PC-3 (cell line): ENCODE measurements at regions not wholly inside any gene's neighbourhood (a gene's known extent, or its start where the extent isn't known, plus 50 kb on each side); places are given as distances from the start of the nearest gene placed in this dataset.

Experiments used
- ATAC-seq: fragments of 200-7000 bp; cut with Tn5 transposase; 2 replicates; pipeline ENCODE4 v1.9.1; 2020; ENCODE audit warnings: mild to moderate bottlenecking, moderate library complexity
- BruUV-seq: library from RNA; stranded (reverse); fragments of 400-500 nt; replicated peaks from 2 replicates; lab custom pipeline; 2021; lab: Mats Ljungman, UMichigan
- CTCF ChIA-PET: fragments of 300-600 bp; sonication (Branson Sonifier 250); formaldehyde crosslinking; loops from one replicate; lab custom pipeline; 2022; ENCODE audit warnings: antibody characterized with exemption; lab: Charles Lee
- POLR2A ChIA-PET: fragments of 300-600 bp; sonication (Branson Sonifier 250); formaldehyde crosslinking; loops from one replicate; lab custom pipeline; 2022; ENCODE audit warnings: antibody characterized with exemption; ENCODE audit not compliant: unreplicated experiment; lab: Charles Lee
- DNase-seq: peaks from one replicate; pipeline ENCODE4 v3.0.0-alpha.2; 2015
- H2AFZ ChIP-seq: fragments of 300-600 bp; sonication (generic); 2 replicates; pipeline ENCODE4 v1.6.0; 2016; ENCODE audit warnings: antibody characterized with exemption, low read length
- H3F3A ChIP-seq: fragments of 300-600 bp; sonication (generic); one replicate; pipeline ENCODE4 v1.6.0; 2017; ENCODE audit warnings: antibody characterized with exemption, low read length, control low read depth, mild to moderate bottlenecking; ENCODE audit not compliant: unreplicated experiment
- H3K27ac ChIP-seq: fragments of 300-600 bp; sonication (generic); 2 replicates; pipeline ENCODE4 v1.5.1; 2016; ENCODE audit warnings: mild to moderate bottlenecking, low read length
- H3K27me3 ChIP-seq: fragments of 300-600 bp; sonication (generic); 2 replicates; pipeline ENCODE4 v1.6.1; 2016; ENCODE audit warnings: low read length, mixed read lengths
- H3K36me3 ChIP-seq: fragments of 300-600 bp; sonication (generic); 2 replicates; pipeline ENCODE4 v1.6.1; 2016; ENCODE audit warnings: low read depth, mixed run types, low read length, mixed read lengths
- H3K4me1 ChIP-seq: fragments of 300-600 bp; sonication (generic); 2 replicates; pipeline ENCODE4 v1.5.1; 2016; ENCODE audit warnings: low read length; ENCODE audit not compliant: insufficient read depth
- H3K4me2 ChIP-seq: fragments of 300-600 bp; sonication (generic); 2 replicates; pipeline ENCODE4 v1.6.0; 2016; ENCODE audit warnings: low read length
- H3K4me3 ChIP-seq: fragments of 300-600 bp; sonication (generic); 2 replicates; pipeline ENCODE4 v1.5.1; 2016; ENCODE audit warnings: mild to moderate bottlenecking, low read length, mixed read lengths
- H3K79me2 ChIP-seq: fragments of 300-600 bp; sonication (generic); 2 replicates; pipeline ENCODE4 v1.6.1; 2017; ENCODE audit warnings: low read length, mixed read lengths
- H3K9ac ChIP-seq: fragments of 300-600 bp; sonication (generic); 2 replicates; pipeline ENCODE4 v1.6.0; 2016; ENCODE audit warnings: mild to moderate bottlenecking, low read length
- H3K9me2 ChIP-seq: fragments of 300-600 bp; sonication (generic); replicated peaks from 2 replicates; pipeline ENCODE4 v1.6.1; 2016; ENCODE audit warnings: mixed run types, low read length, mixed read lengths
- H3K9me3 ChIP-seq: fragments of 300-600 bp; sonication (generic); 2 replicates; pipeline ENCODE4 v1.6.1; 2016; ENCODE audit warnings: low read length, mixed read lengths
- H4K20me1 ChIP-seq: fragments of 300-600 bp; sonication (generic); 2 replicates; pipeline ENCODE4 v1.6.1; 2016; ENCODE audit warnings: low read length, mixed read lengths
- EZH2 ChIP-seq: fragments of 300-600 bp; sonication (generic); IDR thresholded peaks from one replicate; pipeline ENCODE4 v1.6.1; 2017; ENCODE audit warnings: antibody characterized with exemption, mild to moderate bottlenecking, low read length; ENCODE audit not compliant: unreplicated experiment
- EZH2phosphoT487 ChIP-seq: fragments of 300-600 bp; sonication (generic); IDR thresholded peaks from 2 replicates; pipeline ENCODE4 v1.6.1; 2018; ENCODE audit warnings: mild to moderate bottlenecking, antibody characterized with exemption, low read length, borderline replicate concordance
- intact Hi-C: fragments of 100-400 bp; cut with micrococcal nuclease; formaldehyde crosslinking; loops from 2 replicates; pipeline ENCODE4 v1.9.0; 2023
- TF ChIP-seq, protein P1 (sequence below): fragments of 300-600 bp; sonication (generic); conservative IDR thresholded peaks from 2 replicates; pipeline ENCODE4 v1.5.1; 2017; ENCODE audit warnings: antibody characterized with exemption, low read depth, mild to moderate bottlenecking, low read length

- Histone ChIP-seq H2AFZ (no peak overlapping the region), H3K27me3 (no peaks in the 10 kb centered on the region), H3K27ac (no peak overlapping the region), H3K9me3 (no peaks in the 10 kb centered on the region), H3K9me2 (no peaks in the 10 kb centered on the region), H3K4me2 (no peak overlapping the region), H3F3A (no peaks in the 10 kb centered on the region), H4K20me1 (no peaks in the 10 kb centered on the region), H3K9ac (no peak overlapping the region), H3K36me3 (no peaks in the 10 kb centered on the region), H3K4me1 (no peaks in the 10 kb centered on the region), H3K4me3 (no peak overlapping the region), H3K79me2 (no peaks in the 10 kb centered on the region)
- POLR2A ChIA-PET = no interaction called here
- BruUV-seq = no TSS peak
- intact Hi-C loops = no loop called here
- CTCF ChIA-PET = no interaction called here
- no peak for DNase-seq
- TF ChIP-seq, protein P1, sequence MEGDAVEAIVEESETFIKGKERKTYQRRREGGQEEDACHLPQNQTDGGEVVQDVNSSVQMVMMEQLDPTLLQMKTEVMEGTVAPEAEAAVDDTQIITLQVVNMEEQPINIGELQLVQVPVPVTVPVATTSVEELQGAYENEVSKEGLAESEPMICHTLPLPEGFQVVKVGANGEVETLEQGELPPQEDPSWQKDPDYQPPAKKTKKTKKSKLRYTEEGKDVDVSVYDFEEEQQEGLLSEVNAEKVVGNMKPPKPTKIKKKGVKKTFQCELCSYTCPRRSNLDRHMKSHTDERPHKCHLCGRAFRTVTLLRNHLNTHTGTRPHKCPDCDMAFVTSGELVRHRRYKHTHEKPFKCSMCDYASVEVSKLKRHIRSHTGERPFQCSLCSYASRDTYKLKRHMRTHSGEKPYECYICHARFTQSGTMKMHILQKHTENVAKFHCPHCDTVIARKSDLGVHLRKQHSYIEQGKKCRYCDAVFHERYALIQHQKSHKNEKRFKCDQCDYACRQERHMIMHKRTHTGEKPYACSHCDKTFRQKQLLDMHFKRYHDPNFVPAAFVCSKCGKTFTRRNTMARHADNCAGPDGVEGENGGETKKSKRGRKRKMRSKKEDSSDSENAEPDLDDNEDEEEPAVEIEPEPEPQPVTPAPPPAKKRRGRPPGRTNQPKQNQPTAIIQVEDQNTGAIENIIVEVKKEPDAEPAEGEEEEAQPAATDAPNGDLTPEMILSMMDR = no peak
- no peak for TF ChIP-seq EZH2
- no peak for TF ChIP-seq EZH2phosphoT487
- ATAC-seq = no peak
Measured at GRCh38 chr6:22621701-22622100, 52.3 kb downstream of the HDGFL1 start.

DNA sequence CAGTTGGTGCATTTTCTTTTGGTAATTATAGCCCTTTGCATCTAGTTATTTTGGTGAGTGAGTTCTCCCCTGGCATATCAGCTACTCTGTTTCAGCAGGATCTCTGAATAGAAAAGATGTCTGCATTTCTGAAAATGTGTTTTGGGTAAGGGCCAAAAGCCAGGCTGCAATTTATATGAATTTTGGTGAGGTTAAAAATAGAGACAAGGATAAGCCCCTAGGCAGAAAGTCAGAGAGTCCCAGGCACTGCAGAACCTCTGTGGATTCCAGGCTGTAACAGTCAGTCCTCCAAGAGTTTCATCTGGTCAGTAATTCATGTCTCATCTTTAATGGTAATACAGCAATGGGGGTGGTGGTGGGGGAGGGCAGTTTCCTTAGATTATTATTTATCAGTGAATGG, 53.0 kb downstream of the HDGFL1 start:
- Histone ChIP-seq H3K9ac (no peak overlapping the region), H3K79me2 (no peaks in the 10 kb centered on the region), H3K9me2 (no peaks in the 10 kb centered on the region), H3K4me1 (no peaks in the 10 kb centered on the region), H3K27ac (no peak overlapping the region), H3K4me3 (no peak overlapping the region), H3K27me3 (no peaks in the 10 kb centered on the region), H4K20me1 (no peaks in the 10 kb centered on the region), H3F3A (no peaks in the 10 kb centered on the region), H3K4me2 (no peak overlapping the region), H2AFZ (no peak overlapping the region), H3K9me3 (no peaks in the 10 kb centered on the region), H3K36me3 (no peaks in the 10 kb centered on the region)
- ATAC-seq (no peak), DNase-seq (no peak)
- CTCF ChIA-PET = no interaction called here
- no TSS peak for BruUV-seq
- intact Hi-C loops = no loop called here
- POLR2A ChIA-PET = no interaction called here
- no peak for TF ChIP-seq EZH2phosphoT487

- no peaks in the 10 kb centered on the region for H4K20me1 ChIP-seq
- ChIA-PET CTCF (no interaction called here), POLR2A (no interaction called here)
- ATAC-seq (no peak), DNase-seq (no peak)
- no peak overlapping the region for H3K4me2 ChIP-seq
- H3K36me3 ChIP-seq = no peaks in the 10 kb centered on the region
- no peaks in the 10 kb centered on the region for H3K4me1 ChIP-seq
- H3K9me3 ChIP-seq = no peaks in the 10 kb centered on the region
- no peaks in the 10 kb centered on the region for H3K79me2 ChIP-seq
- no TSS peak for BruUV-seq
- no peaks in the 10 kb centered on the region for H3K27me3 ChIP-seq
- H3K9me2 ChIP-seq = no peaks in the 10 kb centered on the region
- no peaks in the 10 kb centered on the region for H3F3A ChIP-seq
- H3K27ac ChIP-seq = no peak overlapping the region
- H3K4me3 ChIP-seq = no peak overlapping the region
- H3K9ac ChIP-seq = no peak overlapping the region
- TF ChIP-seq EZH2 = no peak
- TF ChIP-seq, protein P1 = no peak
- no peak overlapping the region for H2AFZ ChIP-seq
- intact Hi-C loops = no loop called here
Measured at GRCh38 chr6:22622813-22623212, 53.4 kb downstream of the HDGFL1 start.
